H1 (cell line): ENCODE measurements at regions not wholly inside any gene's neighbourhood (a gene's known extent, or its start where the extent isn't known, plus 50 kb on each side); places are given as distances from the start of the nearest gene placed in this dataset.

Experiments
- CTCF ChIA-PET: fragments of 300-600 bp; sonication (Branson Sonifier 250); formaldehyde crosslinking; loops from one replicate; lab custom pipeline; 2021; ENCODE audit not compliant: partially characterized antibody; lab: Charles Lee
- POLR2A ChIA-PET: fragments of 300-600 bp; sonication (Branson Sonifier 250); formaldehyde crosslinking; loops from one replicate; lab custom pipeline; 2021; ENCODE audit warnings: inconsistent platforms; ENCODE audit not compliant: partially characterized antibody; lab: Charles Lee
- DNase-seq, 2 experiments: peaks; one replicate each; pipeline versions ENCODE4 v3.0.0 to v3.0.0-alpha.2; 2010 to 2022; ENCODE audit warnings: low spot score in 2 of 2, low read depth in 1 of 2, mixed read lengths in 1 of 2
- FAIRE-seq: peaks from 2 replicates; lab custom pipeline; 2011; peaks lifted over from hg19 to GRCh38; lab: Jason Lieb, UNC
- H2AFZ ChIP-seq: 2 replicates; pipeline ENCODE4 v1.8.1; 2012; ENCODE audit warnings: low read length, inconsistent platforms
- H2AK5ac ChIP-seq: 2 replicates; pipeline ENCODE4 v1.6.1; 2013; ENCODE audit warnings: low read depth, low read length
- H2BK120ac ChIP-seq: replicated peaks from 2 replicates; pipeline ENCODE3; 2013; ENCODE audit warnings: low read depth, low read length, inconsistent platforms
- H2BK12ac ChIP-seq: 2 replicates; pipeline ENCODE4 v1.6.1; 2013; ENCODE audit warnings: low read depth, low read length
- H2BK15ac ChIP-seq: 2 replicates; pipeline ENCODE4 v1.6.1; 2013; ENCODE audit warnings: low read length
- H2BK20ac ChIP-seq: 2 replicates; pipeline ENCODE4 v1.6.1; 2013; ENCODE audit warnings: low read length
- H2BK5ac ChIP-seq: 2 replicates; pipeline ENCODE4 v1.6.1; 2013; ENCODE audit warnings: low read depth, low read length
- H3K14ac ChIP-seq: 2 replicates; pipeline ENCODE4 v1.6.1; 2013; ENCODE audit warnings: inconsistent platforms; ENCODE audit not compliant: insufficient read length
- H3K18ac ChIP-seq: 2 replicates; pipeline ENCODE4 v1.6.1; 2013; ENCODE audit warnings: low read length; ENCODE audit errors: extremely low read depth
- H3K23ac ChIP-seq: 2 replicates; pipeline ENCODE4 v1.6.1; 2013; ENCODE audit warnings: inconsistent platforms; ENCODE audit not compliant: insufficient read length
- H3K23me2 ChIP-seq: 2 replicates; pipeline ENCODE4 v1.6.1; 2013; ENCODE audit warnings: low read depth, low read length
- H3K27ac ChIP-seq: 2 replicates; pipeline ENCODE4 v1.6.1; 2011; ENCODE audit warnings: low read depth, low read length, inconsistent platforms
- H3K27me3 ChIP-seq, 4 experiments: replicated peaks in 1 of 4; 1 replicate in 1 of 4; 2 replicates in 3 of 4; pipeline versions ENCODE4 v1.6.1 to v1.8.1; 2011 to 2013; ENCODE audit warnings: low read length in 3 of 4, mild to moderate bottlenecking in 3 of 4, inconsistent platforms in 2 of 4, mixed read lengths in 2 of 4, moderate library complexity in 1 of 4; ENCODE audit not compliant: control insufficient read depth in 3 of 4, insufficient read depth in 3 of 4; ENCODE audit errors: extremely low read depth in 1 of 4
- H3K36me3 ChIP-seq, 4 experiments: 2 replicates each; pipeline versions ENCODE4 v1.6.1 to v1.8.1; 2011 to 2013; ENCODE audit warnings: mild to moderate bottlenecking in 4 of 4, low read length in 3 of 4, moderate library complexity in 2 of 4, control low read depth in 1 of 4, inconsistent platforms in 1 of 4; ENCODE audit not compliant: insufficient read depth in 4 of 4, control insufficient read depth in 2 of 4
- H3K4ac ChIP-seq: replicated peaks from 2 replicates; pipeline ENCODE3; 2013; ENCODE audit warnings: low read length, low read depth, mixed read lengths, inconsistent platforms; ENCODE audit not compliant: insufficient read length
- H3K4me1 ChIP-seq, 4 experiments: replicated peaks in 1 of 4; 1 replicate in 1 of 4; 2 replicates in 3 of 4; pipeline versions ENCODE4 v1.6.1 to v1.8.1; 2011 to 2013; ENCODE audit warnings: low read length in 3 of 4, inconsistent platforms in 2 of 4, mixed read lengths in 1 of 4; ENCODE audit not compliant: insufficient read depth in 4 of 4, control insufficient read depth in 3 of 4
- H3K4me2 ChIP-seq, 2 experiments: 2 replicates each; pipeline versions ENCODE4 v1.6.1 to v1.8.1; 2011 to 2013; ENCODE audit warnings: low read depth in 2 of 2, low read length in 2 of 2, control low read depth in 1 of 2, inconsistent platforms in 1 of 2, mild to moderate bottlenecking in 1 of 2; ENCODE audit not compliant: insufficient read depth in 1 of 2
- H3K4me3 ChIP-seq, 4 experiments: fragments of 200-600, 300-600 bp in 1 of 4; sonication (generic), shearing (Covaris generic), sonication (Bioruptor Twin) in 1 of 4; 2 replicates each; pipeline versions ENCODE4 v1.5.1 to v1.8.1; 2011 to 2016; ENCODE audit warnings: low read length in 4 of 4, low read depth in 3 of 4, control low read depth in 2 of 4, inconsistent platforms in 2 of 4, mild to moderate bottlenecking in 2 of 4, mixed read lengths in 1 of 4, moderate library complexity in 1 of 4; ENCODE audit not compliant: insufficient read depth in 2 of 4; ENCODE audit errors: extremely low read depth in 1 of 4
- H3K56ac ChIP-seq: replicated peaks from 2 replicates; pipeline ENCODE3; 2013; ENCODE audit warnings: low read depth, mild to moderate bottlenecking, mixed read lengths, low read length, inconsistent platforms; ENCODE audit not compliant: insufficient read length
- H3K79me1 ChIP-seq: 2 replicates; pipeline ENCODE4 v1.6.1; 2013; ENCODE audit warnings: low read depth, low read length, control low read depth
- H3K79me2 ChIP-seq, 2 experiments: 2 replicates each; pipeline versions ENCODE4 v1.6.1 to v1.8.1; 2012 to 2013; ENCODE audit warnings: low read length in 2 of 2, mild to moderate bottlenecking in 2 of 2, inconsistent platforms in 1 of 2; ENCODE audit not compliant: insufficient read depth in 2 of 2, control insufficient read depth in 1 of 2
- H3K9ac ChIP-seq, 4 experiments: replicated peaks in 1 of 4; 1 replicate in 1 of 4; 2 replicates in 3 of 4; pipeline versions ENCODE4 v1.6.1 to v1.8.1; 2011 to 2013; ENCODE audit warnings: low read depth in 3 of 4, low read length in 3 of 4, control low read depth in 2 of 4, mild to moderate bottlenecking in 2 of 4, moderate library complexity in 2 of 4, inconsistent platforms in 1 of 4; ENCODE audit errors: extremely low read depth in 1 of 4
- H3K9me3 ChIP-seq, 2 experiments: 2 replicates each; pipeline versions ENCODE4 v1.6.1 to v1.8.1; 2012 to 2013; ENCODE audit warnings: mild to moderate bottlenecking in 2 of 2, moderate library complexity in 2 of 2, control low read depth in 1 of 2, inconsistent platforms in 1 of 2, low read depth in 1 of 2, low read length in 1 of 2, mixed read lengths in 1 of 2; ENCODE audit not compliant: insufficient read depth in 2 of 2
- H4K20me1 ChIP-seq, 2 experiments: replicated peaks in 1 of 2; 2 replicates each; pipeline versions ENCODE3 to v1.8.1; 2011 to 2013; ENCODE audit warnings: inconsistent platforms in 2 of 2, low read length in 2 of 2, mild to moderate bottlenecking in 1 of 2; ENCODE audit not compliant: insufficient read depth in 2 of 2, control insufficient read depth in 1 of 2
- H4K5ac ChIP-seq: 2 replicates; pipeline ENCODE4 v1.6.1; 2013; ENCODE audit warnings: low read length, low read depth, mixed read lengths, inconsistent platforms; ENCODE audit not compliant: insufficient read length
- H4K8ac ChIP-seq: 2 replicates; pipeline ENCODE4 v1.8.0; 2013; ENCODE audit warnings: mild to moderate bottlenecking, moderate library complexity, low read length, inconsistent platforms; ENCODE audit not compliant: insufficient read depth; ENCODE audit errors: extremely low read depth
- H4K91ac ChIP-seq: replicated peaks from 2 replicates; pipeline ENCODE3; 2013; ENCODE audit warnings: low read length, mixed read lengths, inconsistent platforms; ENCODE audit not compliant: insufficient read length
- BRCA1 ChIP-seq: IDR thresholded peaks from 2 replicates; pipeline ENCODE4 v1.6.1; 2012; ENCODE audit warnings: low read depth, low read length, improper control_type of control experiment
- EGR1 ChIP-seq: IDR thresholded peaks from 2 replicates; pipeline ENCODE4 v1.6.1; 2011; ENCODE audit warnings: low read depth, low read length, borderline replicate concordance
- JUND ChIP-seq: IDR thresholded peaks from 2 replicates; pipeline ENCODE4 v1.6.1; 2011; ENCODE audit warnings: mild to moderate bottlenecking, improper control_type of control experiment, low read length
- WGBS, 2 experiments: shearing (Covaris generic) in 1 of 2; methylation state at CpG; one replicate each; pipeline versions ENCODE4 v1.1.6 to v1.1.7; 2013 to 2015; ENCODE audit warnings: low lambda C conversion rate in 2 of 2, mixed read lengths in 2 of 2, inconsistent platforms in 1 of 2, low coverage in 1 of 2, missing lambda C conversion rate in 1 of 2; ENCODE audit not compliant: insufficient replicate concordance in 2 of 2, insufficient coverage in 1 of 2, insufficient read length in 1 of 2; ENCODE audit errors: extremely low coverage in 1 of 2, missing lambda C conversion rate in 1 of 2; 5-methylcytosine and 5-hydroxymethylcytosine counted together

- no peaks in the 10 kb centered on the region for H3K9me3 ChIP-seq
- ChIA-PET POLR2A (no interaction called here), CTCF (no interaction called here)
- no peak overlapping the region for H2AFZ ChIP-seq
- no peaks in the 10 kb centered on the region for H3K79me2 ChIP-seq
- no peak overlapping the region for H2BK120ac ChIP-seq
- no peak overlapping the region for H3K4ac ChIP-seq
- no peak overlapping the region for H4K8ac ChIP-seq
- H3K9ac ChIP-seq: no peak overlapping the region
- DNase-seq (no peak), FAIRE-seq (no peak)
- no peak overlapping the region for H3K4me2 ChIP-seq
- WGBS, 2 experiments: 89% methylated on average over 1 of the region's 1 CpG; no CpG with 5 or more reads in 1 of the 2 experiments
- no peaks in the 10 kb centered on the region for H3K36me3 ChIP-seq
- no peak overlapping the region for H2BK12ac ChIP-seq
- H4K5ac ChIP-seq: no peak overlapping the region
- no peaks in the 10 kb centered on the region for H3K4me1 ChIP-seq
- no peak overlapping the region for H2BK15ac ChIP-seq
- no peaks in the 10 kb centered on the region for H3K79me1 ChIP-seq
- no peak overlapping the region for H2BK20ac ChIP-seq
- H4K20me1 ChIP-seq: no peaks in the 10 kb centered on the region
- no peaks in the 10 kb centered on the region for H3K27me3 ChIP-seq
- no peak overlapping the region for H3K14ac ChIP-seq
- H4K91ac ChIP-seq: no peak overlapping the region
- no peak overlapping the region for H3K27ac ChIP-seq
- H3K56ac ChIP-seq: no peak overlapping the region
- no peak overlapping the region for H2BK5ac ChIP-seq
- H3K23ac ChIP-seq: no peak overlapping the region
- H3K18ac ChIP-seq: no peak overlapping the region
- no peaks in the 10 kb centered on the region for H3K23me2 ChIP-seq
- TF ChIP-seq BRCA1 (no peak), EGR1 (no peak), JUND (no peak)
- H2AK5ac ChIP-seq: no peak overlapping the region
- H3K4me3 ChIP-seq: no peak overlapping the region
Observed at GRCh38 chr4:124032035-124032434, 635.4 kb downstream of the SPRY1 start.
